ENCODE measurements at regions not wholly inside any gene's neighbourhood (a gene's known extent, or its start where the extent isn't known, plus 50 kb on each side); places are given as distances from the start of the nearest gene placed in this dataset.
A peak's percentile ranks its signal among the peaks of the same experiment; 100 is the strongest.

- Histone ChIP-seq H3K4me1 (peaks cover 8 to 9% of the 10 kb centered on the region in 2 donors), H3K27ac (no peak overlapping the region), H3K9me3 (no peaks in the 10 kb centered on the region), H3K27me3 (peaks cover 0 to 3% (median 0%) of the 10 kb centered on the region in 3 donors), H3K4me3 (no peak overlapping the region), H3K36me3 (no peaks in the 10 kb centered on the region)
- DNase-seq (no peak), ATAC-seq (peak in 1 of 2 donors; percentile 48)
- no peak for TF ChIP-seq CTCF (IDR thresholded peaks at IDR 0.05 in 4 of 5, conservative IDR thresholded peaks at IDR 0.05 in 1 of 5)
- TF ChIP-seq POLR2A (IDR thresholded peaks at IDR 0.05): no peak
- intact Hi-C loops (cut with DNase I; ENCODE audit: low total_unique reads) (no loop called here), in situ Hi-C loops (cut with MboI; ENCODE audit: low sequenced_read_pairs in 4 of 4) (no loop called here)
Observed at GRCh38 chr18:8471372-8471771, 137.9 kb upstream of the RAB12 start.

GRCh38 chr18:8474661-8475060 is 134.6 kb upstream of the RAB12 start:
- no peak overlapping the region for H3K27ac ChIP-seq
- H3K4me3 ChIP-seq: no peak overlapping the region
- no peak for DNase-seq
- intact Hi-C loops (cut with DNase I; ENCODE audit: low total_unique reads): loop anchor here (5.0 kb wide), 2 partner anchors 133 to 508 kb away; partner anchors contain the start of gene RAB12
- no peaks in the 10 kb centered on the region for H3K9me3 ChIP-seq
- in situ Hi-C loops (cut with MboI; ENCODE audit: low sequenced_read_pairs in 4 of 4): loop anchor here in 1 of 4 donors (25.0 kb wide), 1 partner anchor 513 kb away; no protein-coding TSS in a partner anchor
- no peak for ATAC-seq
- peaks cover 0 to 2% of the 10 kb centered on the region in 2 donors for H3K4me1 ChIP-seq
- TF ChIP-seq CTCF (IDR thresholded peaks at IDR 0.05 in 4 of 5, conservative IDR thresholded peaks at IDR 0.05 in 1 of 5) (no peak), POLR2A (IDR thresholded peaks at IDR 0.05) (no peak)
- H3K27me3 ChIP-seq: no peaks in the 10 kb centered on the region
- H3K36me3 ChIP-seq: no peaks in the 10 kb centered on the region

GRCh38 chr18:8477615-8478014 is 131.6 kb upstream of the RAB12 start:
- in situ Hi-C loops (cut with MboI; ENCODE audit: low sequenced_read_pairs in 4 of 4) (loop anchor here in 1 of 4 donors (25.0 kb wide), 1 partner anchor 510 kb away; no protein-coding TSS in a partner anchor), intact Hi-C loops (cut with DNase I; ENCODE audit: low total_unique reads) (loop anchor here (5.0 kb wide), 2 partner anchors 130 to 505 kb away; partner anchors contain the start of gene RAB12)
- Histone ChIP-seq H3K27ac (no peak overlapping the region), H3K4me1 (no peaks in the 10 kb centered on the region), H3K36me3 (no peaks in the 10 kb centered on the region), H3K4me3 (no peak overlapping the region), H3K27me3 (no peaks in the 10 kb centered on the region), H3K9me3 (no peaks in the 10 kb centered on the region)
- no peak for ATAC-seq
- TF ChIP-seq CTCF (IDR thresholded peaks at IDR 0.05 in 4 of 5, conservative IDR thresholded peaks at IDR 0.05 in 1 of 5): no peak
- TF ChIP-seq POLR2A (IDR thresholded peaks at IDR 0.05): no peak
- DNase-seq: no peak

- no peaks in the 10 kb centered on the region for H3K36me3 ChIP-seq
- no peaks in the 10 kb centered on the region for H3K4me1 ChIP-seq
- no peak overlapping the region for H3K27ac ChIP-seq
- no peaks in the 10 kb centered on the region for H3K27me3 ChIP-seq
- peak; percentile 67 to 84 for ATAC-seq
- TF ChIP-seq POLR2A (IDR thresholded peaks at IDR 0.05) (no peak), CTCF (IDR thresholded peaks at IDR 0.05 in 4 of 5, conservative IDR thresholded peaks at IDR 0.05 in 1 of 5) (peak; percentile 50 to 83 (median 76))
- intact Hi-C loops (cut with DNase I; ENCODE audit: low total_unique reads): loop anchor here (5.0 kb wide), 2 partner anchors 129 to 504 kb away; partner anchors contain the start of gene RAB12
- no peak overlapping the region for H3K4me3 ChIP-seq
- no peaks in the 10 kb centered on the region for H3K9me3 ChIP-seq
- in situ Hi-C loops (cut with MboI; ENCODE audit: low sequenced_read_pairs in 4 of 4): loop anchor here in 1 of 4 donors (25.0 kb wide), 1 partner anchor 509 kb away; no protein-coding TSS in a partner anchor
- peak; percentile 29 to 36 for DNase-seq
Observed at GRCh38 chr18:8478166-8478967, 130.9 kb upstream of the RAB12 start.

All from gastrocnemius medialis (tissue), 4 donors.